Lower leg skin (tissue), 4 donors: ENCODE measurements at regions not wholly inside any gene's neighbourhood (a gene's known extent, or its start where the extent isn't known, plus 50 kb on each side); places are given as distances from the start of the nearest gene placed in this dataset.
A peak's percentile ranks its signal among the peaks of the same experiment; 100 is the strongest.

Experiments
- DNase-seq, 2 donors: peaks; one replicate each; pipeline ENCODE4 v3.0.0-alpha.2; 2019; ENCODE audit warnings: low spot score in 2 of 2
- H3K4me3 ChIP-seq: fragments of 200-600 bp; sonication (generic); 2 replicates; pipeline ENCODE4 v1.5.1; 2017; ENCODE audit warnings: mild to moderate bottlenecking, low read depth; ENCODE audit not compliant: poor library complexity, severe bottlenecking
- CTCF ChIP-seq, 3 donors: fragments of 450-650 bp; IDR thresholded peaks; one replicate each; pipeline ENCODE4 v1.5.1; 2016; ENCODE audit warnings: antibody characterized with exemption in 3 of 3, mild to moderate bottlenecking in 3 of 3, moderate library complexity in 2 of 3
- POLR2A ChIP-seq, 2 donors: fragments of 450-650 bp; IDR thresholded peaks; one replicate each; pipeline ENCODE4 v1.6.1; 2016 to 2017; ENCODE audit warnings: antibody characterized with exemption in 2 of 2, mild to moderate bottlenecking in 1 of 2, moderate library complexity in 1 of 2
- WGBS, 2 donors: methylation state at CpG; one replicate each; pipeline ENCODE4 v1.1.5; 2018; 5-methylcytosine and 5-hydroxymethylcytosine counted together
- intact Hi-C: fragments of 100-400 bp; cut with DNase I; formaldehyde crosslinking; loops from one replicate; pipeline ENCODE4 v1.15.0; 2023; ENCODE audit warnings: low total_unique reads

- TF ChIP-seq POLR2A (IDR thresholded peaks at IDR 0.05) (no peak), CTCF (IDR thresholded peaks at IDR 0.05) (no peak)
- H3K4me3 ChIP-seq = peak overlapping the region; percentile 49
- WGBS, 2 donors = 1 to 2% methylated on average over 11 to 24 of the region's 39 CpGs
- intact Hi-C loops = no loop called here
- DNase-seq = no peak
Measured at GRCh38 chr4:183797011-183797444, 108.1 kb upstream of the STOX2 start.

- intact Hi-C loops = no loop called here
- DNase-seq = no peak
- H3K4me3 ChIP-seq = peak overlapping the region; percentile 49
- WGBS, 2 donors = 0 to 2% methylated on average over 14 to 27 of the region's 105 CpGs
- TF ChIP-seq CTCF (IDR thresholded peaks at IDR 0.05) (no peak), POLR2A (IDR thresholded peaks at IDR 0.05) (no peak)
Measured at GRCh38 chr4:183797445-183798300, 107.4 kb upstream of the STOX2 start.

GRCh38 chr4:183798301-183799253 lies 106.5 kb upstream of the STOX2 start:
- WGBS, 2 donors = 13 to 24% methylated on average over 32 to 35 of the region's 65 CpGs
- intact Hi-C loops = no loop called here
- TF ChIP-seq CTCF (IDR thresholded peaks at IDR 0.05) = no peak
- TF ChIP-seq POLR2A (IDR thresholded peaks at IDR 0.05) = no peak
- H3K4me3 ChIP-seq = peak overlapping the region; percentile 49
- no peak for DNase-seq

GRCh38 chr4:183801457-183802165 lies 103.5 kb upstream of the STOX2 start:
- intact Hi-C loops = no loop called here
- no peak for TF ChIP-seq POLR2A (IDR thresholded peaks at IDR 0.05)
- no peak for TF ChIP-seq CTCF (IDR thresholded peaks at IDR 0.05)
- 77 to 82% methylated on average over 8 of the region's 8 CpGs for WGBS, 2 donors
- H3K4me3 ChIP-seq = no peak overlapping the region
- no peak for DNase-seq

GRCh38 chr4:183806341-183806740 lies 98.8 kb upstream of the STOX2 start:
- H3K4me3 ChIP-seq = no peak overlapping the region
- DNase-seq = no peak
- TF ChIP-seq CTCF (IDR thresholded peaks at IDR 0.05) = no peak
- no peak for TF ChIP-seq POLR2A (IDR thresholded peaks at IDR 0.05)
- 83 to 89% methylated on average over 9 to 11 of the region's 11 CpGs for WGBS, 2 donors
- intact Hi-C loops = no loop called here
